GM21526 (cell line): ENCODE measurements at regions not wholly inside any gene's neighbourhood (a gene's known extent, or its start where the extent isn't known, plus 50 kb on each side); places are given as distances from the start of the nearest gene placed in this dataset.
"Not testable (repeated sequence)": the region's sequence is repeated elsewhere in the genome, so short reads cannot be mapped to it uniquely, and the experiment has no call there.

Experiments used
- ATAC-seq: cut with Tn5 transposase; IDR thresholded peaks from one replicate; pipeline ENCODE4 v1.9.1; 2021; ENCODE audit warnings: moderate library complexity; ENCODE audit not compliant: unreplicated experiment, low FRiP score

GRCh38 chr3:6047016-6047415 is 813.9 kb upstream of the GRM7 start:
- no peak for ATAC-seq

- ATAC-seq: no peak
These were observed 800.7 kb upstream of the GRM7 start for GRCh38 chr3:6060251-6060650.

GRCh38 chr3:6062261-6063187 is 798.4 kb upstream of the GRM7 start:
- ATAC-seq: no peak

- ATAC-seq: no peak
These were observed 794.5 kb upstream of the GRM7 start for GRCh38 chr3:6066397-6066796.

GRCh38 chr3:6066868-6067578 is 793.9 kb upstream of the GRM7 start:
- not testable (repeated sequence) for ATAC-seq

- no peak for ATAC-seq
These were observed 786.0 kb upstream of the GRM7 start for GRCh38 chr3:6074952-6075351.

GRCh38 chr3:6078436-6078835 is 782.5 kb upstream of the GRM7 start:
- ATAC-seq: no peak

GRCh38 chr3:6079011-6079410 is 781.9 kb upstream of the GRM7 start:
- no peak for ATAC-seq

GRCh38 chr3:6079561-6080179 is 781.2 kb upstream of the GRM7 start:
- no peak for ATAC-seq

- ATAC-seq: no peak
These were observed 772.5 kb upstream of the GRM7 start for GRCh38 chr3:6088433-6088832.

GRCh38 chr3:6089780-6090179 is 771.1 kb upstream of the GRM7 start:
- no peak for ATAC-seq

- no peak for ATAC-seq
These were observed 769.7 kb upstream of the GRM7 start for GRCh38 chr3:6091262-6091661.

GRCh38 chr3:6095006-6095405 is 765.9 kb upstream of the GRM7 start:
- no peak for ATAC-seq

GRCh38 chr3:6097021-6097420 is 763.9 kb upstream of the GRM7 start:
- no peak for ATAC-seq

- no peak for ATAC-seq
These were observed 763.4 kb upstream of the GRM7 start for GRCh38 chr3:6097556-6097955.

- ATAC-seq: no peak
These were observed 762.3 kb upstream of the GRM7 start for GRCh38 chr3:6098516-6099157.

- no peak for ATAC-seq
These were observed 761.3 kb upstream of the GRM7 start for GRCh38 chr3:6099458-6100075.

- ATAC-seq: no peak
These were observed 755.7 kb upstream of the GRM7 start for GRCh38 chr3:6105187-6105586.

GRCh38 chr3:6108957-6109356 is 752.0 kb upstream of the GRM7 start:
- no peak for ATAC-seq

- ATAC-seq: no peak
These were observed 750.5 kb upstream of the GRM7 start for GRCh38 chr3:6110451-6110850.
